Thoracic aorta (tissue), 2 donors: ENCODE measurements at regions not wholly inside any gene's neighbourhood (a gene's known extent, or its start where the extent isn't known, plus 50 kb on each side); places are given as distances from the start of the nearest gene placed in this dataset.

ENCODE experiments used
- ATAC-seq: fragments of 150-250 bp; one replicate; pipeline ENCODE4 v1.8.0; 2017; ENCODE audit warnings: low read depth; ENCODE audit not compliant: insufficient number of reproducible peaks, low FRiP score
- DNase-seq: peaks from one replicate; pipeline ENCODE4 v3.0.0-alpha.2; 2020; ENCODE audit warnings: low spot score
- H3K27ac ChIP-seq, 2 donors: fragments of 200-600 bp; sonication (generic); 1 replicate in 1 of 2; 2 replicates in 1 of 2; pipeline ENCODE4 v1.5.1; 2016; ENCODE audit warnings: mild to moderate bottlenecking in 2 of 2, moderate library complexity in 2 of 2
- H3K27me3 ChIP-seq: fragments of 200-600 bp; sonication (generic); replicated peaks from 2 replicates; pipeline ENCODE4 v1.6.0; 2016; ENCODE audit warnings: mild to moderate bottlenecking; ENCODE audit not compliant: insufficient read depth
- H3K36me3 ChIP-seq: fragments of 200-600 bp; sonication (generic); one replicate; pipeline ENCODE4 v1.5.1; 2016
- H3K4me1 ChIP-seq, 2 donors: fragments of 200-600 bp; sonication (generic); 1 replicate in 1 of 2; 2 replicates in 1 of 2; pipeline versions ENCODE4 v1.5.1 to v1.6.0; 2016; ENCODE audit warnings: low read depth in 2 of 2, mild to moderate bottlenecking in 1 of 2; ENCODE audit not compliant: control insufficient read depth in 1 of 2
- H3K4me3 ChIP-seq: fragments of 200-600 bp; sonication (generic); 2 replicates; pipeline ENCODE4 v1.5.1; 2016; ENCODE audit warnings: mild to moderate bottlenecking
- H3K9me3 ChIP-seq: fragments of 200-600 bp; sonication (generic); 2 replicates; pipeline ENCODE4 v1.5.1; 2016
- CTCF ChIP-seq: fragments of 200-600 bp; sonication (generic); IDR thresholded peaks from one replicate; pipeline ENCODE4 v1.5.1; 2019; ENCODE audit warnings: antibody characterized with exemption

- no peak overlapping the region for H3K27ac ChIP-seq
- TF ChIP-seq CTCF: no peak
- no peak for DNase-seq
These were observed 125.7 kb upstream of the HAAO start for GRCh38 chr2:42918041-42918440.

GRCh38 chr2:42917425-42917927 lies 125.1 kb upstream of the HAAO start:
- H3K27ac ChIP-seq: no peak overlapping the region
- H3K4me1 ChIP-seq: peaks cover 12 to 37% of the 10 kb centered on the region in 2 donors
- no peak for TF ChIP-seq CTCF
- DNase-seq: no peak
- no peaks in the 10 kb centered on the region for H3K27me3 ChIP-seq
- no peaks in the 10 kb centered on the region for H3K36me3 ChIP-seq
- no peak for ATAC-seq
- H3K9me3 ChIP-seq: no peaks in the 10 kb centered on the region
- H3K4me3 ChIP-seq: no peak overlapping the region

More at GRCh38 chr2:42918041-42918440, 125.7 kb upstream of the HAAO start:
- peaks cover 15 to 38% of the 10 kb centered on the region in 2 donors for H3K4me1 ChIP-seq
- H3K4me3 ChIP-seq: no peak overlapping the region
- ATAC-seq: no peak
- H3K36me3 ChIP-seq: no peaks in the 10 kb centered on the region
- H3K9me3 ChIP-seq: no peaks in the 10 kb centered on the region
- H3K27me3 ChIP-seq: no peaks in the 10 kb centered on the region

GRCh38 chr2:42916324-42916723 lies 123.9 kb upstream of the HAAO start:
- H3K27me3 ChIP-seq: no peaks in the 10 kb centered on the region
- no peak for TF ChIP-seq CTCF
- peaks cover under 1 to 26% of the 10 kb centered on the region in 2 donors for H3K4me1 ChIP-seq
- H3K9me3 ChIP-seq: no peaks in the 10 kb centered on the region
- H3K27ac ChIP-seq: no peak overlapping the region
- H3K36me3 ChIP-seq: no peaks in the 10 kb centered on the region
- DNase-seq: no peak
- H3K4me3 ChIP-seq: no peak overlapping the region
- ATAC-seq: no peak

- TF ChIP-seq CTCF: no peak
- DNase-seq (no peak), ATAC-seq (no peak)
- Histone ChIP-seq H3K4me3 (no peak overlapping the region), H3K36me3 (no peaks in the 10 kb centered on the region), H3K27ac (no peak overlapping the region), H3K9me3 (no peaks in the 10 kb centered on the region), H3K27me3 (no peaks in the 10 kb centered on the region), H3K4me1 (peaks cover 8 to 29% of the 10 kb centered on the region in 2 donors)
These were observed 122.5 kb upstream of the HAAO start for GRCh38 chr2:42914860-42915259.

GRCh38 chr2:42914314-42914713 lies 121.9 kb upstream of the HAAO start:
- H3K36me3 ChIP-seq: no peaks in the 10 kb centered on the region
- no peaks in the 10 kb centered on the region for H3K27me3 ChIP-seq
- H3K27ac ChIP-seq: no peak overlapping the region
- H3K9me3 ChIP-seq: no peaks in the 10 kb centered on the region
- H3K4me3 ChIP-seq: no peak overlapping the region
- ATAC-seq (no peak), DNase-seq (no peak)
- no peak for TF ChIP-seq CTCF
- H3K4me1 ChIP-seq: peaks cover 8 to 34% of the 10 kb centered on the region in 2 donors
